Spleen (tissue), 11 donors: ENCODE measurements at regions not wholly inside any gene's neighbourhood (a gene's known extent, or its start where the extent isn't known, plus 50 kb on each side); places are given as distances from the start of the nearest gene placed in this dataset.

ENCODE experiments used
- DNase-seq: peaks from one replicate; pipeline ENCODE4 v3.0.0-alpha.2; 2020
- H3K27ac ChIP-seq, 8 donors: fragments of 200-600 bp; sonication (generic) in 7 of 8; 1 replicate in 4 of 8; 2 replicates in 4 of 8; pipeline versions ENCODE4 v1.5.0 to v1.8.0; 2016 to 2021; ENCODE audit warnings: inconsistent platforms in 4 of 8, mild to moderate bottlenecking in 4 of 8, moderate library complexity in 1 of 8
- H3K27me3 ChIP-seq, 7 donors: fragments of 200-600 bp; sonication (generic) in 6 of 7; replicated peaks in 1 of 7; 1 replicate in 4 of 7; 2 replicates in 3 of 7; pipeline versions ENCODE4 v1.5.0 to v1.8.0; 2016 to 2021; ENCODE audit warnings: inconsistent platforms in 3 of 7, mild to moderate bottlenecking in 1 of 7
- H3K36me3 ChIP-seq, 6 donors: fragments of 200-600 bp; sonication (generic) in 5 of 6; 1 replicate in 4 of 6; 2 replicates in 2 of 6; pipeline versions ENCODE4 v1.5.0 to v1.8.0; 2016 to 2021; ENCODE audit warnings: inconsistent platforms in 2 of 6
- H3K4me1 ChIP-seq, 6 donors: fragments of 200-600 bp; sonication (generic) in 5 of 6; 1 replicate in 3 of 6; 2 replicates in 3 of 6; pipeline versions ENCODE4 v1.5.0 to v1.8.0; 2016 to 2021; ENCODE audit warnings: inconsistent platforms in 3 of 6
- H3K4me3 ChIP-seq, 8 donors: fragments of 200-600 bp; sonication (generic) in 7 of 8; 1 replicate in 4 of 8; 2 replicates in 4 of 8; pipeline versions ENCODE4 v1.5.0 to v1.8.0; 2016 to 2021; ENCODE audit warnings: inconsistent platforms in 4 of 8, mild to moderate bottlenecking in 4 of 8, moderate library complexity in 2 of 8
- H3K9me3 ChIP-seq, 8 donors: fragments of 200-600 bp; sonication (generic) in 7 of 8; 1 replicate in 4 of 8; 2 replicates in 4 of 8; pipeline versions ENCODE4 v1.5.0 to v1.8.0; 2016 to 2021; ENCODE audit warnings: inconsistent platforms in 4 of 8
- CTCF ChIP-seq, 11 experiments: fragments of 200-600 bp in 7 of 11; fragments of 450-650 bp in 4 of 11; sonication (generic) in 4 of 11; IDR thresholded peaks in 8 of 11; conservative IDR thresholded peaks in 3 of 11; 1 replicate in 7 of 11; 2 replicates in 4 of 11; pipeline versions ENCODE4 v1.4.0 to v1.8.0; 2016 to 2021; ENCODE audit warnings: antibody characterized with exemption in 11 of 11, inconsistent platforms in 4 of 11, mild to moderate bottlenecking in 1 of 11
- POLR2A ChIP-seq, 3 donors: fragments of 450-650 bp; IDR thresholded peaks; one replicate each; pipeline ENCODE4 v1.5.1; 2017; ENCODE audit warnings: antibody characterized with exemption in 3 of 3, mild to moderate bottlenecking in 1 of 3
- POLR2AphosphoS5 ChIP-seq, 3 donors: sonication (generic); formaldehyde crosslinking; IDR thresholded peaks; one replicate each; pipeline ENCODE4 v1.5.1; 2017; ENCODE audit warnings: antibody characterized with exemption in 3 of 3
- WGBS, 5 donors: extraction: QIAGEN DNeasy Blood & Tissue Kit in 3 of 5; methylation state at CpG; one replicate each; pipeline versions ENCODE4 v1.1.5 to v1.1.7; 2013 to 2018; 5-methylcytosine and 5-hydroxymethylcytosine counted together
- intact Hi-C: fragments of 100-400 bp; cut with DNase I; formaldehyde crosslinking; loops from one replicate; pipeline ENCODE4 v1.15.0; 2023; ENCODE audit warnings: low total_unique reads
- donor health status: healthy with polysubstance abuse.
- donor health status: DM: no; HTN: no; CAD: no; lungs with moderate emphysema.
- donor health status: DM: no; HTN: no; CAD: no.
- donor health status: Bipolar disorder and iron deficiency.
- donor health status: healthy.
- donor health status: DM: no; HTN: no; CAD: no.
- donor health status: DM: yes; HTN: yes; CAD: no.

GRCh38 chr10:117914334-117914733, 132.4 kb downstream of the RAB11FIP2 start:
- H3K9me3 ChIP-seq: no peaks in the 10 kb centered on the region
- no peak for DNase-seq
- WGBS, 5 donors: 79 to 90% (median 86%) methylated on average over 6 of the region's 6 CpGs
- no peak overlapping the region for H3K4me3 ChIP-seq
- peaks cover 0 to 38% (median 0%) of the 10 kb centered on the region in 7 donors for H3K27me3 ChIP-seq
- intact Hi-C loops: no loop called here
- no peak for TF ChIP-seq CTCF (IDR thresholded peaks at IDR 0.05 in 8 of 11, conservative IDR thresholded peaks at IDR 0.05 in 3 of 11)
- TF ChIP-seq POLR2AphosphoS5 (IDR thresholded peaks at IDR 0.05): no peak
- TF ChIP-seq POLR2A (IDR thresholded peaks at IDR 0.05): no peak
- H3K27ac ChIP-seq: no peak overlapping the region
- H3K36me3 ChIP-seq: no peaks in the 10 kb centered on the region
- H3K4me1 ChIP-seq: no peaks in the 10 kb centered on the region

- H3K9me3 ChIP-seq: no peaks in the 10 kb centered on the region
- no peak overlapping the region for H3K27ac ChIP-seq
- TF ChIP-seq POLR2AphosphoS5 (IDR thresholded peaks at IDR 0.05) (no peak), POLR2A (IDR thresholded peaks at IDR 0.05) (no peak), CTCF (IDR thresholded peaks at IDR 0.05 in 8 of 11, conservative IDR thresholded peaks at IDR 0.05 in 3 of 11) (no peak)
- H3K4me1 ChIP-seq: no peaks in the 10 kb centered on the region
- no peak for DNase-seq
- H3K27me3 ChIP-seq: peaks cover 0 to 11% (median 0%) of the 10 kb centered on the region in 7 donors
- intact Hi-C loops: no loop called here
- H3K36me3 ChIP-seq: no peaks in the 10 kb centered on the region
- WGBS, 5 donors: 81 to 94% (median 92%) methylated on average over 3 of the region's 3 CpGs
- no peak overlapping the region for H3K4me3 ChIP-seq
These were observed 125.8 kb downstream of the RAB11FIP2 start for GRCh38 chr10:117920956-117921355.

- TF ChIP-seq CTCF (IDR thresholded peaks at IDR 0.05 in 8 of 11, conservative IDR thresholded peaks at IDR 0.05 in 3 of 11): no peak
- TF ChIP-seq POLR2A (IDR thresholded peaks at IDR 0.05): no peak
- no peak for TF ChIP-seq POLR2AphosphoS5 (IDR thresholded peaks at IDR 0.05)
- 88 to 93% (median 89%) methylated on average over 11 of the region's 11 CpGs for WGBS, 5 donors
- no peaks in the 10 kb centered on the region for H3K9me3 ChIP-seq
- H3K36me3 ChIP-seq: no peaks in the 10 kb centered on the region
- intact Hi-C loops: no loop called here
- no peak overlapping the region for H3K4me3 ChIP-seq
- no peaks in the 10 kb centered on the region for H3K4me1 ChIP-seq
- no peak overlapping the region for H3K27ac ChIP-seq
- no peak for DNase-seq
- peaks cover 0 to 11% (median 0%) of the 10 kb centered on the region in 7 donors for H3K27me3 ChIP-seq
These were observed 125.3 kb downstream of the RAB11FIP2 start for GRCh38 chr10:117921421-117921820.

GRCh38 chr10:117924820-117925219, 121.9 kb downstream of the RAB11FIP2 start:
- H3K4me1 ChIP-seq: no peaks in the 10 kb centered on the region
- no peak overlapping the region for H3K4me3 ChIP-seq
- peaks cover 0 to 22% (median 5%) of the 10 kb centered on the region in 7 donors for H3K27me3 ChIP-seq
- no peak for DNase-seq
- no peak overlapping the region for H3K27ac ChIP-seq
- intact Hi-C loops: no loop called here
- H3K9me3 ChIP-seq: no peaks in the 10 kb centered on the region
- TF ChIP-seq CTCF (IDR thresholded peaks at IDR 0.05 in 8 of 11, conservative IDR thresholded peaks at IDR 0.05 in 3 of 11) (no peak), POLR2AphosphoS5 (IDR thresholded peaks at IDR 0.05) (no peak), POLR2A (IDR thresholded peaks at IDR 0.05) (no peak)
- WGBS, 5 donors: 86 to 92% (median 89%) methylated on average over 8 of the region's 8 CpGs
- no peaks in the 10 kb centered on the region for H3K36me3 ChIP-seq
